ENCODE measurements at regions not wholly inside any gene's neighbourhood (a gene's known extent, or its start where the extent isn't known, plus 50 kb on each side); places are given as distances from the start of the nearest gene placed in this dataset.

DNA sequence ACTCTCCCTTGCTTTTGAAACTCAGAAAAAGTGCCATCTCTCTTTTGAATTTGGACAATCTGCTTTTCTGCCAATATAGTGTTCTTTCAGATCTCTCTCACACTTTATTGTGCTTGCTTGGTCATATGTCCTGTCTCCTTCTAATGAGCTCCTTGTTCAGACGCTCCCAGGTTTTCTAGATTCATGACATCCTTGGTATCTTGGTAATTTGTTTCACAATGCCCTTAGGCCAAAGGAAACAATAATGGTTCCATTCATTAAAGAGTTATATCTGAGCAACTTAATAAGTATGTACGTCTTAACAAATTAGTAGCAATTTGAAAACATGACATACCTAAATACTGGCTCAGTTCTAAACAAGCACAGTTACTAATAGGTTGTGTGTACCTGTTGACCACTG is 293.4 kb upstream of the SPTLC3 start:
- Histone ChIP-seq H3K27ac (ENCODE audit: low read depth in 1 of 2, low read length in 2 of 2) (no peak overlapping the region), H3K9me3 (replicated peaks in 1 of 2; ENCODE audit: control insufficient read depth in 1 of 2, insufficient read depth in 1 of 2, low read length in 2 of 2) (peaks cover 0 to 4% of the 10 kb centered on the region in 2 donors), H4K20me1 (ENCODE audit: insufficient read depth, low read length) (no peaks in the 10 kb centered on the region), H3K27me3 (ENCODE audit: control insufficient read depth in 2 of 2, insufficient read depth in 2 of 2, low read length in 2 of 2) (no peaks in the 10 kb centered on the region), H3K4me1 (ENCODE audit: control insufficient read depth in 1 of 2, insufficient read depth in 2 of 2, low read length in 2 of 2) (no peaks in the 10 kb centered on the region), H3K79me2 (ENCODE audit: insufficient read depth, low read length) (no peaks in the 10 kb centered on the region), H3K9ac (ENCODE audit: insufficient read depth, low read length, poor library complexity, severe bottlenecking) (no peak overlapping the region), H3K36me3 (replicated peaks in 1 of 2; ENCODE audit: control insufficient read depth in 1 of 2, insufficient read depth in 2 of 2, low read length in 2 of 2) (no peaks in the 10 kb centered on the region), H2AFZ (ENCODE audit: insufficient read depth, low read depth, low read length, poor library complexity, severe bottlenecking) (no peak overlapping the region), H3K4me2 (replicated peaks; ENCODE audit: extremely low read depth, low read length, poor library complexity, severe bottlenecking) (no peak overlapping the region), H3K4me3 (replicated peaks in 1 of 3; ENCODE audit: low read depth in 2 of 3, low read length in 3 of 3) (no peak overlapping the region)
- Mint-ChIP-seq H3K27me3 (ENCODE audit: low read depth in 3 of 3) (peaks cover 0 to 1% (median 0%) of the 10 kb centered on the region in 3 donors), H3K9me3 (peaks cover 2 to 6% (median 2%) of the 10 kb centered on the region in 7 donors), H3K36me3 (no peaks in the 10 kb centered on the region), H3K4me3 (no peak overlapping the region), H3K4me1 (no peaks in the 10 kb centered on the region), H3K27ac (no peak overlapping the region)
- intact Hi-C loops (cut with micrococcal nuclease): loop anchor here in 1 of 2 donors (10.0 kb wide), 1 partner anchor 61 kb away; no protein-coding TSS in a partner anchor
- no CpG with 5 or more reads among the region's 2 CpGs for WGBS (ENCODE audit: insufficient coverage)
- no peak for DNase-seq
- TF ChIP-seq, protein P1, sequence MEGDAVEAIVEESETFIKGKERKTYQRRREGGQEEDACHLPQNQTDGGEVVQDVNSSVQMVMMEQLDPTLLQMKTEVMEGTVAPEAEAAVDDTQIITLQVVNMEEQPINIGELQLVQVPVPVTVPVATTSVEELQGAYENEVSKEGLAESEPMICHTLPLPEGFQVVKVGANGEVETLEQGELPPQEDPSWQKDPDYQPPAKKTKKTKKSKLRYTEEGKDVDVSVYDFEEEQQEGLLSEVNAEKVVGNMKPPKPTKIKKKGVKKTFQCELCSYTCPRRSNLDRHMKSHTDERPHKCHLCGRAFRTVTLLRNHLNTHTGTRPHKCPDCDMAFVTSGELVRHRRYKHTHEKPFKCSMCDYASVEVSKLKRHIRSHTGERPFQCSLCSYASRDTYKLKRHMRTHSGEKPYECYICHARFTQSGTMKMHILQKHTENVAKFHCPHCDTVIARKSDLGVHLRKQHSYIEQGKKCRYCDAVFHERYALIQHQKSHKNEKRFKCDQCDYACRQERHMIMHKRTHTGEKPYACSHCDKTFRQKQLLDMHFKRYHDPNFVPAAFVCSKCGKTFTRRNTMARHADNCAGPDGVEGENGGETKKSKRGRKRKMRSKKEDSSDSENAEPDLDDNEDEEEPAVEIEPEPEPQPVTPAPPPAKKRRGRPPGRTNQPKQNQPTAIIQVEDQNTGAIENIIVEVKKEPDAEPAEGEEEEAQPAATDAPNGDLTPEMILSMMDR (IDR thresholded peaks at IDR 0.05): no peak

DNA sequence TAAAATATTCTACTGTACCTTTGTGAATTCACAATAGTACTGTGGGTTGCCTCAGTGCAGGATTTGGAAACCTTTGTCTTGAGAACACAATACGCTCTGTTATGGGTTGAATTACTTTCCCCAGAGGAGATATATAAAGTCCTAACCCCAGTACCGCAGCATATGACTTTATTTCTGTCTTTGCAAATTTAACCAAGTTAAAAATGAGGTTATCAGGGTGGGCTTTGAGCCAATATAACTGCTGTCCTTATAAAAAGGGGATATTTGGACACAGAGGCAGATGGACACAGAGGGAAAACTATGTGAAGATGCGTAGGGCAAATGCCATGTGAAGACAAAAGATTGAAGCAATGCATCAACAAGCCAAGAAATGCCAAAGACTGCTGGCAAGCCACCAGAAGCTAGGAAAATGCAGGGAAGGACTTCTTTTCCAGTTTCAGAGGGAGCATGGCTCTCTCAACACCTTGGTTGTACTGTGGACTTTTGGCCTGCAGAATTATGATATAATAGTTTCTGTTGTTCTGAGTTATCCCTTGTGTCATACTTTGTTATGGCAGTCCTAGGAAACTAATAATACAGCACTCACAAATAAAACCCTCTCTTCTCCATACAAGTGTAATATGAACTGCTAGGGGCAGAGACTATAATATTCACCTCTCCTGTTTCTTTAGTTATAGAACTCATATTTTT is 292.6 kb upstream of the SPTLC3 start:
- DNase-seq: no peak
- H3K27ac Mint-ChIP-seq: no peak overlapping the region
- Histone ChIP-seq H3K36me3 (replicated peaks in 1 of 2; ENCODE audit: control insufficient read depth in 1 of 2, insufficient read depth in 2 of 2, low read length in 2 of 2) (no peaks in the 10 kb centered on the region), H3K9me3 (replicated peaks in 1 of 2; ENCODE audit: control insufficient read depth in 1 of 2, insufficient read depth in 1 of 2, low read length in 2 of 2) (peaks cover 0 to 4% of the 10 kb centered on the region in 2 donors), H3K9ac (ENCODE audit: insufficient read depth, low read length, poor library complexity, severe bottlenecking) (no peak overlapping the region), H3K4me1 (ENCODE audit: control insufficient read depth in 1 of 2, insufficient read depth in 2 of 2, low read length in 2 of 2) (no peaks in the 10 kb centered on the region), H4K20me1 (ENCODE audit: insufficient read depth, low read length) (no peaks in the 10 kb centered on the region), H3K27ac (ENCODE audit: low read depth in 1 of 2, low read length in 2 of 2) (no peak overlapping the region), H3K4me3 (replicated peaks in 1 of 3; ENCODE audit: low read depth in 2 of 3, low read length in 3 of 3) (no peak overlapping the region), H2AFZ (ENCODE audit: insufficient read depth, low read depth, low read length, poor library complexity, severe bottlenecking) (no peak overlapping the region), H3K79me2 (ENCODE audit: insufficient read depth, low read length) (no peaks in the 10 kb centered on the region), H3K4me2 (replicated peaks; ENCODE audit: extremely low read depth, low read length, poor library complexity, severe bottlenecking) (no peak overlapping the region), H3K27me3 (ENCODE audit: control insufficient read depth in 2 of 2, insufficient read depth in 2 of 2, low read length in 2 of 2) (no peaks in the 10 kb centered on the region)
- peaks cover 2 to 6% (median 3%) of the 10 kb centered on the region in 7 donors for H3K9me3 Mint-ChIP-seq
- intact Hi-C loops (cut with micrococcal nuclease): loop anchor here in 1 of 2 donors (10.0 kb wide), 1 partner anchor 61 kb away; no protein-coding TSS in a partner anchor
- H3K27me3 Mint-ChIP-seq (ENCODE audit: low read depth in 3 of 3): peaks cover 0 to 1% (median 0%) of the 10 kb centered on the region in 3 donors
- TF ChIP-seq, protein P1 (IDR thresholded peaks at IDR 0.05): no peak
- no peak overlapping the region for H3K4me3 Mint-ChIP-seq
- no peaks in the 10 kb centered on the region for H3K36me3 Mint-ChIP-seq
- WGBS (ENCODE audit: insufficient coverage): 100% methylated on average over 1 of the region's 3 CpGs
- H3K4me1 Mint-ChIP-seq: no peaks in the 10 kb centered on the region

Data from CD14-positive monocyte (primary cell).